Fibroblast of pulmonary artery (primary cell): ENCODE measurements at regions not wholly inside any gene's neighbourhood (a gene's known extent, or its start where the extent isn't known, plus 50 kb on each side); places are given as distances from the start of the nearest gene placed in this dataset.

Experiments used
- DNase-seq: peaks from one replicate; pipeline ENCODE4 v3.0.0-alpha.2; 2010; ENCODE audit warnings: low read depth
- H3K4me3 ChIP-seq: replicated peaks from 2 replicates; pipeline ENCODE4 v1.5.1; 2011; ENCODE audit warnings: low read depth, mild to moderate bottlenecking, control low read depth, low read length, moderate library complexity
- TF ChIP-seq, protein P1 (sequence below): IDR thresholded peaks from 2 replicates; pipeline ENCODE4 v1.5.1; 2011; ENCODE audit warnings: mild to moderate bottlenecking, control low read depth, low read length, inconsistent platforms; ENCODE audit errors: missing control alignments

DNA sequence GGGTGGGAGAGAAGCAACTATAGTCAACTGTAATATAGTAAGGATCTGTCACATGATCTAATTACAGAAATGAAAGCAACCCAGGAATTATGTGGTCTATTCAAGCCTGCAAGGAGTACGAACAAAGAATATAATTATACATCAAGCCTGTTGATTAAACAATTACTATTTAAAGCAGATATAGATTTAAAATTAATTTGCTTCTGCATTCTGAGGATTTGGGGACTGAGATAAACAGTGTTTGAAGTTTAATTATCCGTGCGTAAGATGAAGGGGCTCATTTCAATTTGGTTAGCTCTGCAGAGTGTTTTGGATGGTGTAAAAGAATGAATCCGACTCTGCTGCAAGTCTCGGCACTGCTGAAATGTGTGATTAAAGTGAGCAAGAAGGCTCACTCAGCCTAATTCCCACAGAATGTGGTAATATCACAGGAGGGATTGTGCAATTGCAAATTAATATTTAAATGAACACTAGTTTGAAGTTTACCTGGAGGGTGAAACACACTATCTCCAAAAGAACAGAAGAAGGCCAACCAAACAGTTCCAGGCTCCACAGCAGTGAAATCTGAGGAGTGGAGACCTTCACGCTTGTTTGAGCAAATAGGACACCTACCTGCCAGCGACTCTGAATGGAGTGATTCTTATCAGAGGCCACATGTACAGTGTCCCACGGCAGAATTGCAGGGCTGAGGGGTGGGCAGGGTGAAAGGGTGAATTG lies 420.6 kb upstream of the SLC30A5 start:
- no peak for DNase-seq
- TF ChIP-seq, protein P1, sequence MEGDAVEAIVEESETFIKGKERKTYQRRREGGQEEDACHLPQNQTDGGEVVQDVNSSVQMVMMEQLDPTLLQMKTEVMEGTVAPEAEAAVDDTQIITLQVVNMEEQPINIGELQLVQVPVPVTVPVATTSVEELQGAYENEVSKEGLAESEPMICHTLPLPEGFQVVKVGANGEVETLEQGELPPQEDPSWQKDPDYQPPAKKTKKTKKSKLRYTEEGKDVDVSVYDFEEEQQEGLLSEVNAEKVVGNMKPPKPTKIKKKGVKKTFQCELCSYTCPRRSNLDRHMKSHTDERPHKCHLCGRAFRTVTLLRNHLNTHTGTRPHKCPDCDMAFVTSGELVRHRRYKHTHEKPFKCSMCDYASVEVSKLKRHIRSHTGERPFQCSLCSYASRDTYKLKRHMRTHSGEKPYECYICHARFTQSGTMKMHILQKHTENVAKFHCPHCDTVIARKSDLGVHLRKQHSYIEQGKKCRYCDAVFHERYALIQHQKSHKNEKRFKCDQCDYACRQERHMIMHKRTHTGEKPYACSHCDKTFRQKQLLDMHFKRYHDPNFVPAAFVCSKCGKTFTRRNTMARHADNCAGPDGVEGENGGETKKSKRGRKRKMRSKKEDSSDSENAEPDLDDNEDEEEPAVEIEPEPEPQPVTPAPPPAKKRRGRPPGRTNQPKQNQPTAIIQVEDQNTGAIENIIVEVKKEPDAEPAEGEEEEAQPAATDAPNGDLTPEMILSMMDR: no peak
- H3K4me3 ChIP-seq: no peak overlapping the region

DNA sequence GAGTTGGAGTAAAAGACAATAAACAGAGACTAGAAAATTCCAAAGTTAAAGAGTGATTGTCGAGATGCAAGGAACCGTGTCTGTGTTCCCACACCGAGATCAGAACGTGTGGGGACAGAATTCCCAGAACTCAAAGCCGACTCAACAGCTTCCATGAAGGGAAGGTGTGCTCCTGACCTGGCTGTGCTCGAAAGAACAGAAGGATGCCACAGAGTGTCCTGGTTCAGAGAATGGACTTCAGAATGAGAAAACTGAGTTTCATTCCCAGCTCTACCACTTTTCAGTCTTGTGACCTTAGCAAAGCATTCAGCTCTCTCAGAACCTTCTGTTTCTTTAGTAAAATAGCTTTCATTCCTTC lies 420.0 kb upstream of the SLC30A5 start:
- TF ChIP-seq, protein P1: no peak
- DNase-seq: no peak
- no peak overlapping the region for H3K4me3 ChIP-seq

DNA sequence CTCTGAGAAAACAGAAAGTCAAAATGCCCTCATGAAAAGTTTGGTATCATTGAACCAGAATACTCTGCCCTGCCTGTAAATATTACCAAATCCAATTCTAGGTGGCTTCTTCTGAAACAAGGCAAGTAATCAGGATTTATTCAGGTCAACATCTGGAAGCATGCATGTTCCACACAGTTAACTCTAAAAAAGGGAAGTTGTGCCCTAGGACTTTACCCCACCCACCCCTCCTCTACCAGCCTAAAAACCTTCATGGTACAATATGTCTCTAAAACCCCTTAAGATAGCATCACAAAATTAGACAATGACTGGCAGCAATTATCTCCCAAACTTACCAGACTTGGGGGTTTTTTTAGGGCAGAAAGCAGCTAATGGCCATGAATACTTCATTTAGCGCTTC lies 414.8 kb upstream of the SLC30A5 start:
- DNase-seq: no peak
- TF ChIP-seq, protein P1: no peak

DNA sequence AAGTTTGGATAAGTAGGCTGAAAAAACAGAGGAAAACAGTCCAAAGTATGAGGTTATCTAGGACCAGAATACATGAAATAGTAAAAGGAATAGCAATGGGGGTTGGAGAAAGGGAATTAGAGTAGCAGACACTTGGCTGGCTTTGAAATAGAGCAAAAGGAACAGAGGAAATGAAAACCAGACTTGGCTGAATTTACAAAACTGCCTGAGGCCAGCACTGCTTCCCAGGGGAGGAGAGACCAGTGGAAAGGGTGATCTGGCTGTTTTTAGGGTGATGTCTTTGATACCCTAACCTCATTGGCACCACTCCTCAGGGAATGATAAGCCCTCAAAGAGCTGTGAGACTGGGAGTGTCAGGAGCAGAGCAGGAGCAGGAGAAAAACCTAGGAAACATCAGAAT lies 413.4 kb upstream of the SLC30A5 start:
- H3K4me3 ChIP-seq: no peak overlapping the region
- DNase-seq: no peak
- TF ChIP-seq, protein P1: no peak

More for the DNA sequence above, 414.8 kb upstream of the SLC30A5 start:
- H3K4me3 ChIP-seq: no peak overlapping the region

DNA sequence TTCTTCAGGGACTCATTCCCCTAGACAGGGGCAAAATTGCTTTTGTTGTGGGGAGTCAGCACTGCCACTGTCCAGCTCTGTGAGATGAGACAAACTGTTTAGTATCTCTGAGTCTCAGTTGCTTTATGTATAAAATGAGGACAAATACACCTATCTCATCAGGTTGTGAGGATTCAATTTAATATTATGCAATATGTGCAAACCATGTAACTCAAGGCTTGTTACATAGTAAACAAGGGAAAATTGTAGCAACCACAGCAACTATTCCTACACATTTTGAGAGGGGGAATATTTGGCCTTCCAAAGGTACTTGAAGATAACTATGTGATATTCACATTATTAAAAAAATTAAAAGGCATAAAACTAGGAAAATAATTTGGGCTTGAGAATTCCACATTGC lies 411.9 kb upstream of the SLC30A5 start:
- TF ChIP-seq, protein P1: no peak
- H3K4me3 ChIP-seq: no peak overlapping the region
- no peak for DNase-seq

DNA sequence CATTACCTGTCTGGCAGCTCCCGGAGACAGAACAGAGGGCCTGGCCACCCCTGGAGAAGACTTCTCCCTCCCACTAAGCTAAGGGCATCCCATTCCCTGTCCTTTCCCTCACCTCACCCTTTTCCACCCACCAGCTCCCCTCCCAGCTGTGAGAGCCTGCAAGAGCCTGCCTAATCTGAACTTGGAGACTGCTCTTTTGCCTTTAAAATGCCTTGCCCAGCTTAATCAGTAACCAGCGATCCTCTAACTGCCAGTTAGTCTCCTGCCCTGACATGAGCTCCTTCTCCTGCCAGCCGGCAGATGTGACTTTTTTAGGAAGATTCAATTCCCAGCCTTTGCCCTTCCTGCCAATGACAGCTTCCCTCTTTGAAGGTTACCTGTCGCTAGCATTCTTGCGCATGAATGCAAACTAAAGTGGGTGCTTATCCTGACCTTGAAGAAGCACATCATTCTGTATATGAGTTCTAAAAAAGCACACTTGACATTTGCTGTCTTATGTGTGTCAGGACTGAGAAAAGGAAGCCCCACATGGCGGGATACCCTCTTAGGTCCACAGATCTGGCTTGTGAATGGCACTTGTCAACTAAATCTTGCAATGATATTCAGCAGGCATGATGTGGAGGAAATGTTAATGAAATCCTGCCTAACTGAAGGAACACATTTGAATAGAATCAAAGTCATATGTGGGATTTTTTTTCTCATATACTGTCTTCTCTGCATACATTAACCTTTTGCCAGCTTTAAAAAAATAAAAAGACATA lies 411.2 kb upstream of the SLC30A5 start:
- H3K4me3 ChIP-seq: no peak overlapping the region
- no peak for DNase-seq
- TF ChIP-seq, protein P1: no peak
